ENCODE measurements at regions not wholly inside any gene's neighbourhood (a gene's known extent, or its start where the extent isn't known, plus 50 kb on each side); places are given as distances from the start of the nearest gene placed in this dataset.

GRCh38 chr5:100641833-100642232, 106.7 kb downstream of the FAM174A start:
- no peak for DNase-seq
- no peak for TF ChIP-seq CTCF (IDR thresholded peaks at IDR 0.05)
- Histone ChIP-seq H3K4me1 (no peaks in the 10 kb centered on the region), H3K9me3 (no peaks in the 10 kb centered on the region), H3K36me3 (no peaks in the 10 kb centered on the region), H3K27ac (no peak overlapping the region), H3K4me3 (no peak overlapping the region), H3K27me3 (no peaks in the 10 kb centered on the region)
- ATAC-seq: no peak
- intact Hi-C loops (cut with DNase I): no loop called here

- Histone ChIP-seq H3K36me3 (no peaks in the 10 kb centered on the region), H3K9me3 (no peaks in the 10 kb centered on the region), H3K27me3 (no peaks in the 10 kb centered on the region), H3K4me3 (no peak overlapping the region), H3K4me1 (no peaks in the 10 kb centered on the region), H3K27ac (no peak overlapping the region)
- no peak for TF ChIP-seq CTCF (IDR thresholded peaks at IDR 0.05)
- intact Hi-C loops (cut with DNase I): no loop called here
- ATAC-seq (no peak), DNase-seq (no peak)
Observed at GRCh38 chr5:100643473-100643872, 108.3 kb downstream of the FAM174A start.

DNA sequence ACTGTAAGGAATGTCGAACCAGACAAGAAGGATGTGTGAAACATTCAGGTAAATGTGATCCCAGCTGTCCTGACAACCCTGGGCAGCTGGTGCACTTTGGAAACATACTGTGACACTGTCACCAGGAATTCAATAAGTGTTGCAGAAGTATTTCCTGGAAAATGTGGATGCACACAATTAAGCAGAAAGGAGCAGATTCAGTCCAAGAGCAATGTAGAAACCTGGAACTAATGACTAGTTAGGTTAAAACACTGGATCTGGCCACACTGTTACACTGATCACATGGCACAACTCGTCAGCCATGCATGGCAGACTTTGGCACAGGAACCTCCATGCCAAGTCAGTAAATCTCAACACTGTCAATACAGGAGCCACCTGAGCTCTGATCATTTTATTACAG, 109.0 kb downstream of the FAM174A start:
- DNase-seq: no peak
- intact Hi-C loops (cut with DNase I): no loop called here
- Histone ChIP-seq H3K27ac (no peak overlapping the region), H3K4me1 (no peaks in the 10 kb centered on the region), H3K36me3 (no peaks in the 10 kb centered on the region), H3K9me3 (no peaks in the 10 kb centered on the region), H3K4me3 (no peak overlapping the region), H3K27me3 (no peaks in the 10 kb centered on the region)
- no peak for TF ChIP-seq CTCF (IDR thresholded peaks at IDR 0.05)
- ATAC-seq: no peak

DNA sequence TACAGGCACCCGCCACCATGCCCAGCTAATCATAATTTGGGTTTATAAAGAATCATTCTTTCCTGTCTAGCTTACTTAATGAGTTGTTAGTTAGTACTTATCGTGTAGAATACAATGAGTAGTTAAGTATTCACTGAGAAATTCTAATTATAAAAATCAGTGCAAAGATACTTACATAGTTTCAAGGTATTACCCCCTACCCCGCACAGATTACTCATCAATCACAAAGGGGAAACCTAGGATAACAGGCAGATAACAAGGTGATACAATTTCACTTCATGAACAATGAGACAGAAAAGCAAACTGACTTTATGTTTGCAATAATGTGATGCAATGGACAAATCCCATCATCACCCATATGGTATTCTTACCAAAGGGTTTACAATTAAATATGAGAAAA, 109.6 kb downstream of the FAM174A start:
- Histone ChIP-seq H3K9me3 (no peaks in the 10 kb centered on the region), H3K27me3 (no peaks in the 10 kb centered on the region), H3K27ac (no peak overlapping the region), H3K4me1 (no peaks in the 10 kb centered on the region), H3K4me3 (no peak overlapping the region), H3K36me3 (no peaks in the 10 kb centered on the region)
- intact Hi-C loops (cut with DNase I): no loop called here
- no peak for DNase-seq
- ATAC-seq: no peak
- TF ChIP-seq CTCF (IDR thresholded peaks at IDR 0.05): no peak

DNA sequence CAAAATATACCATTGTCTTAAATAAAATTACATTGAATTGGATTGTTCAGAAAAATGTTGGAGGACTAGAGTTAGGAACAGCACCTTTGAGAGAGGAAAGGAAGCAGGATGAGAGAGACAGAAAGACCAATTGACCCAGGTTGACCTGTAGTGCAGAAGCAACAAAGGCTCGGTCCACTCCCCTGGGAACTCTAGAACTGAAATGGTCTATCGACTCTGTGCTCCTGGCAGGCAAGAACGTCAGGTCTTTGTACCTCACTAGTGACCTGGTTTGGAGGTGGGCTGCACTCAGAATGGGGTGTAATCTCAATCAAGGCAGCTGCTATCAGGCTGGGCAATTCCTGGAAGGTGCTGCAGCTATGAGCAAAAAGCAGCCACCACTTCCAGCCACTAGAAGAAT, 110.8 kb downstream of the FAM174A start:
- H3K9me3 ChIP-seq: no peaks in the 10 kb centered on the region
- intact Hi-C loops (cut with DNase I): no loop called here
- DNase-seq (no peak), ATAC-seq (no peak)
- no peak for TF ChIP-seq CTCF (IDR thresholded peaks at IDR 0.05)
- H3K36me3 ChIP-seq: no peaks in the 10 kb centered on the region
- no peak overlapping the region for H3K27ac ChIP-seq
- no peak overlapping the region for H3K4me3 ChIP-seq
- no peaks in the 10 kb centered on the region for H3K27me3 ChIP-seq
- H3K4me1 ChIP-seq: no peaks in the 10 kb centered on the region

DNA sequence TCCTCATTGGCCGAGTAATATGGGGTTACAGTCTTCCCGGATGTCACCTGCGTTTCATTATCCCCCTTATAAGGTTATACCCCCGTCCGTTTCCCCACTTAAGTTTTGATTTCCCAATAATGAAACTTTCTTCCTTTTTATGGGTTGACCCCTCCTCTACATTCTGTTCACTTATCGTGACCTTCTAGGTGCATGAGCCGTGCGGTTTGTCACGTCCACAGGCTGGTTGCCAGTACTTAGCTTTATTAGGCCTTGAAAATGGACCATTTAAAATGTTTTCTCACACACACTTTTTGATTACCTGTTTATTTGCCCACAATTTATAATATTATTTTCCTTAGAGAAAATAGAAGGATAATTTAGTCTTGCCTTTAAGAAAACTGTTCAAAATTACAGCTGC, 111.5 kb downstream of the FAM174A start:
- H3K4me1 ChIP-seq: no peaks in the 10 kb centered on the region
- H3K9me3 ChIP-seq: no peaks in the 10 kb centered on the region
- no peak overlapping the region for H3K4me3 ChIP-seq
- no peaks in the 10 kb centered on the region for H3K27me3 ChIP-seq
- ATAC-seq (no peak), DNase-seq (no peak)
- TF ChIP-seq CTCF (IDR thresholded peaks at IDR 0.05): no peak
- H3K27ac ChIP-seq: no peak overlapping the region
- intact Hi-C loops (cut with DNase I): no loop called here
- no peaks in the 10 kb centered on the region for H3K36me3 ChIP-seq
